H1 (cell line): ENCODE measurements at regions not wholly inside any gene's neighbourhood (a gene's known extent, or its start where the extent isn't known, plus 50 kb on each side); places are given as distances from the start of the nearest gene placed in this dataset.

Experiments used
- CTCF ChIA-PET: fragments of 300-600 bp; sonication (Branson Sonifier 250); formaldehyde crosslinking; loops from one replicate; lab custom pipeline; 2021; ENCODE audit not compliant: partially characterized antibody; lab: Charles Lee
- POLR2A ChIA-PET: fragments of 300-600 bp; sonication (Branson Sonifier 250); formaldehyde crosslinking; loops from one replicate; lab custom pipeline; 2021; ENCODE audit warnings: inconsistent platforms; ENCODE audit not compliant: partially characterized antibody; lab: Charles Lee
- DNase-seq, 2 experiments: peaks; one replicate each; pipeline versions ENCODE4 v3.0.0 to v3.0.0-alpha.2; 2010 to 2022; ENCODE audit warnings: low spot score in 2 of 2, low read depth in 1 of 2, mixed read lengths in 1 of 2
- FAIRE-seq: peaks from 2 replicates; lab custom pipeline; 2011; peaks lifted over from hg19 to GRCh38; lab: Jason Lieb, UNC
- H2AFZ ChIP-seq: 2 replicates; pipeline ENCODE4 v1.8.1; 2012; ENCODE audit warnings: low read length, inconsistent platforms
- H2AK5ac ChIP-seq: 2 replicates; pipeline ENCODE4 v1.6.1; 2013; ENCODE audit warnings: low read depth, low read length
- H2BK120ac ChIP-seq: replicated peaks from 2 replicates; pipeline ENCODE3; 2013; ENCODE audit warnings: low read depth, low read length, inconsistent platforms
- H2BK12ac ChIP-seq: 2 replicates; pipeline ENCODE4 v1.6.1; 2013; ENCODE audit warnings: low read depth, low read length
- H2BK15ac ChIP-seq: 2 replicates; pipeline ENCODE4 v1.6.1; 2013; ENCODE audit warnings: low read length
- H2BK20ac ChIP-seq: 2 replicates; pipeline ENCODE4 v1.6.1; 2013; ENCODE audit warnings: low read length
- H2BK5ac ChIP-seq: 2 replicates; pipeline ENCODE4 v1.6.1; 2013; ENCODE audit warnings: low read depth, low read length
- H3K14ac ChIP-seq: 2 replicates; pipeline ENCODE4 v1.6.1; 2013; ENCODE audit warnings: inconsistent platforms; ENCODE audit not compliant: insufficient read length
- H3K18ac ChIP-seq: 2 replicates; pipeline ENCODE4 v1.6.1; 2013; ENCODE audit warnings: low read length; ENCODE audit errors: extremely low read depth
- H3K23ac ChIP-seq: 2 replicates; pipeline ENCODE4 v1.6.1; 2013; ENCODE audit warnings: inconsistent platforms; ENCODE audit not compliant: insufficient read length
- H3K23me2 ChIP-seq: 2 replicates; pipeline ENCODE4 v1.6.1; 2013; ENCODE audit warnings: low read depth, low read length
- H3K27ac ChIP-seq: 2 replicates; pipeline ENCODE4 v1.6.1; 2011; ENCODE audit warnings: low read depth, low read length, inconsistent platforms
- H3K27me3 ChIP-seq, 4 experiments: replicated peaks in 1 of 4; 1 replicate in 1 of 4; 2 replicates in 3 of 4; pipeline versions ENCODE4 v1.6.1 to v1.8.1; 2011 to 2013; ENCODE audit warnings: low read length in 3 of 4, mild to moderate bottlenecking in 3 of 4, inconsistent platforms in 2 of 4, mixed read lengths in 2 of 4, moderate library complexity in 1 of 4; ENCODE audit not compliant: control insufficient read depth in 3 of 4, insufficient read depth in 3 of 4; ENCODE audit errors: extremely low read depth in 1 of 4
- H3K36me3 ChIP-seq, 4 experiments: 2 replicates each; pipeline versions ENCODE4 v1.6.1 to v1.8.1; 2011 to 2013; ENCODE audit warnings: mild to moderate bottlenecking in 4 of 4, low read length in 3 of 4, moderate library complexity in 2 of 4, control low read depth in 1 of 4, inconsistent platforms in 1 of 4; ENCODE audit not compliant: insufficient read depth in 4 of 4, control insufficient read depth in 2 of 4
- H3K4ac ChIP-seq: replicated peaks from 2 replicates; pipeline ENCODE3; 2013; ENCODE audit warnings: low read length, low read depth, mixed read lengths, inconsistent platforms; ENCODE audit not compliant: insufficient read length
- H3K4me1 ChIP-seq, 4 experiments: replicated peaks in 1 of 4; 1 replicate in 1 of 4; 2 replicates in 3 of 4; pipeline versions ENCODE4 v1.6.1 to v1.8.1; 2011 to 2013; ENCODE audit warnings: low read length in 3 of 4, inconsistent platforms in 2 of 4, mixed read lengths in 1 of 4; ENCODE audit not compliant: insufficient read depth in 4 of 4, control insufficient read depth in 3 of 4
- H3K4me2 ChIP-seq, 2 experiments: 2 replicates each; pipeline versions ENCODE4 v1.6.1 to v1.8.1; 2011 to 2013; ENCODE audit warnings: low read depth in 2 of 2, low read length in 2 of 2, control low read depth in 1 of 2, inconsistent platforms in 1 of 2, mild to moderate bottlenecking in 1 of 2; ENCODE audit not compliant: insufficient read depth in 1 of 2
- H3K4me3 ChIP-seq, 4 experiments: fragments of 200-600, 300-600 bp in 1 of 4; sonication (generic), shearing (Covaris generic), sonication (Bioruptor Twin) in 1 of 4; 2 replicates each; pipeline versions ENCODE4 v1.5.1 to v1.8.1; 2011 to 2016; ENCODE audit warnings: low read length in 4 of 4, low read depth in 3 of 4, control low read depth in 2 of 4, inconsistent platforms in 2 of 4, mild to moderate bottlenecking in 2 of 4, mixed read lengths in 1 of 4, moderate library complexity in 1 of 4; ENCODE audit not compliant: insufficient read depth in 2 of 4; ENCODE audit errors: extremely low read depth in 1 of 4
- H3K56ac ChIP-seq: replicated peaks from 2 replicates; pipeline ENCODE3; 2013; ENCODE audit warnings: low read depth, mild to moderate bottlenecking, mixed read lengths, low read length, inconsistent platforms; ENCODE audit not compliant: insufficient read length
- H3K79me1 ChIP-seq: 2 replicates; pipeline ENCODE4 v1.6.1; 2013; ENCODE audit warnings: low read depth, low read length, control low read depth
- H3K79me2 ChIP-seq, 2 experiments: 2 replicates each; pipeline versions ENCODE4 v1.6.1 to v1.8.1; 2012 to 2013; ENCODE audit warnings: low read length in 2 of 2, mild to moderate bottlenecking in 2 of 2, inconsistent platforms in 1 of 2; ENCODE audit not compliant: insufficient read depth in 2 of 2, control insufficient read depth in 1 of 2
- H3K9ac ChIP-seq, 4 experiments: replicated peaks in 1 of 4; 1 replicate in 1 of 4; 2 replicates in 3 of 4; pipeline versions ENCODE4 v1.6.1 to v1.8.1; 2011 to 2013; ENCODE audit warnings: low read depth in 3 of 4, low read length in 3 of 4, control low read depth in 2 of 4, mild to moderate bottlenecking in 2 of 4, moderate library complexity in 2 of 4, inconsistent platforms in 1 of 4; ENCODE audit errors: extremely low read depth in 1 of 4
- H3K9me3 ChIP-seq, 2 experiments: 2 replicates each; pipeline versions ENCODE4 v1.6.1 to v1.8.1; 2012 to 2013; ENCODE audit warnings: mild to moderate bottlenecking in 2 of 2, moderate library complexity in 2 of 2, control low read depth in 1 of 2, inconsistent platforms in 1 of 2, low read depth in 1 of 2, low read length in 1 of 2, mixed read lengths in 1 of 2; ENCODE audit not compliant: insufficient read depth in 2 of 2
- H4K20me1 ChIP-seq, 2 experiments: replicated peaks in 1 of 2; 2 replicates each; pipeline versions ENCODE3 to v1.8.1; 2011 to 2013; ENCODE audit warnings: inconsistent platforms in 2 of 2, low read length in 2 of 2, mild to moderate bottlenecking in 1 of 2; ENCODE audit not compliant: insufficient read depth in 2 of 2, control insufficient read depth in 1 of 2
- H4K5ac ChIP-seq: 2 replicates; pipeline ENCODE4 v1.6.1; 2013; ENCODE audit warnings: low read length, low read depth, mixed read lengths, inconsistent platforms; ENCODE audit not compliant: insufficient read length
- H4K8ac ChIP-seq: 2 replicates; pipeline ENCODE4 v1.8.0; 2013; ENCODE audit warnings: mild to moderate bottlenecking, moderate library complexity, low read length, inconsistent platforms; ENCODE audit not compliant: insufficient read depth; ENCODE audit errors: extremely low read depth
- H4K91ac ChIP-seq: replicated peaks from 2 replicates; pipeline ENCODE3; 2013; ENCODE audit warnings: low read length, mixed read lengths, inconsistent platforms; ENCODE audit not compliant: insufficient read length
- BCL11A ChIP-seq, 2 experiments: IDR thresholded peaks; one replicate each; pipeline ENCODE4 v1.6.1; 2011; ENCODE audit warnings: low read depth in 2 of 2, low read length in 2 of 2, mild to moderate bottlenecking in 2 of 2
- SAP30 ChIP-seq: fragments of 300-600 bp; sonication (generic); IDR thresholded peaks from 2 replicates; pipeline ENCODE4 v1.7.1; 2012; ENCODE audit warnings: low read length, moderate library complexity, mild to moderate bottlenecking, inconsistent platforms; ENCODE audit not compliant: insufficient read depth, insufficient replicate concordance
- WGBS, 2 experiments: shearing (Covaris generic) in 1 of 2; methylation state at CpG; one replicate each; pipeline versions ENCODE4 v1.1.6 to v1.1.7; 2013 to 2015; ENCODE audit warnings: low lambda C conversion rate in 2 of 2, mixed read lengths in 2 of 2, inconsistent platforms in 1 of 2, low coverage in 1 of 2, missing lambda C conversion rate in 1 of 2; ENCODE audit not compliant: insufficient replicate concordance in 2 of 2, insufficient coverage in 1 of 2, insufficient read length in 1 of 2; ENCODE audit errors: extremely low coverage in 1 of 2, missing lambda C conversion rate in 1 of 2; 5-methylcytosine and 5-hydroxymethylcytosine counted together

DNA sequence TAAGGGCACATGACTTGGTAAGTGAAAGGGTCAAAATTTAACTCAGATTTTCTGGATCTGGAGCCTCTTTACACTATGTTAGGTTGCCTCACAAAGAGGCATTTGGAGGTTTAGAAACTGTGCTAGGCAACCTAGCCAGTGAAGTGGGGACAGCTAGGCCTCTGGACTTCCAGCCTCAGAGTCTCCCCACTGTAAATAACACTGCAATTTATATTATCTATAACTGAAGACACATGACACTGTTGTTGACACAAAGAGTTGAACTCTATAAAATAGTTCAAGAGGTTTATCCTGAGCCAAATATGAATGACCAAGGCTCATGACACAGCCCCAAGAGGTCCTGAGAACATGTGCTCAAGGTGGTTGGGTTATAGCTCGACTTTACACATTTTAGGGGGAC, 74.9 kb upstream of the IQCM start:
- H3K23ac ChIP-seq = no peak overlapping the region

More for the DNA sequence above, 74.9 kb upstream of the IQCM start:
- Histone ChIP-seq H3K36me3 (no peaks in the 10 kb centered on the region), H2BK5ac (no peak overlapping the region), H3K14ac (no peak overlapping the region), H3K9ac (no peak overlapping the region), H2BK120ac (no peak overlapping the region), H2BK20ac (no peak overlapping the region), H3K18ac (no peak overlapping the region), H2BK12ac (no peak overlapping the region), H4K8ac (no peak overlapping the region), H4K20me1 (no peaks in the 10 kb centered on the region), H3K79me2 (no peaks in the 10 kb centered on the region), H3K4me2 (no peak overlapping the region), H3K4me3 (no peak overlapping the region), H2BK15ac (no peak overlapping the region), H3K79me1 (no peaks in the 10 kb centered on the region), H2AK5ac (no peak overlapping the region), H3K27ac (no peak overlapping the region), H3K23me2 (no peaks in the 10 kb centered on the region; the same call in 1 of the 2 replicates), H3K4ac (no peak overlapping the region), H3K4me1 (peaks cover 0 to 2% (median 0%) of the 10 kb centered on the region in 4 experiments; a peak in 2 of 7 replicates), H3K56ac (no peak overlapping the region), H3K9me3 (no peaks in the 10 kb centered on the region), H3K27me3 (peaks cover 0 to 1% (median 0%) of the 10 kb centered on the region in 4 experiments; a peak in 1 of 7 replicates), H4K91ac (no peak overlapping the region), H2AFZ (no peak overlapping the region), H4K5ac (no peak overlapping the region)
- POLR2A ChIA-PET = no interaction called here
- CTCF ChIA-PET = no interaction called here
- TF ChIP-seq SAP30 (no peak), BCL11A (IDR thresholded peaks at IDR 0.05; ENCODE audit: low read depth in 2 of 2, low read length in 2 of 2) (no peak)
- no peak for FAIRE-seq
- DNase-seq = no peak
- WGBS, 2 experiments = 94% methylated on average over 1 of the region's 1 CpG; no CpG with 5 or more reads in 1 of the 2 experiments
